Daoy (cell line): ENCODE measurements at regions not wholly inside any gene's neighbourhood (a gene's known extent, or its start where the extent isn't known, plus 50 kb on each side); places are given as distances from the start of the nearest gene placed in this dataset.

ENCODE experiments used
- DNase-seq: peaks from one replicate; pipeline ENCODE4 v3.0.0-alpha.2; 2015; ENCODE audit warnings: low read depth

- no peak for DNase-seq
Measured at GRCh38 chr1:25056536-25056935, 126.5 kb upstream of the RUNX3 start.

GRCh38 chr1:25055961-25056360 lies 125.9 kb upstream of the RUNX3 start:
- no peak for DNase-seq

GRCh38 chr1:25055324-25055780 lies 125.3 kb upstream of the RUNX3 start:
- DNase-seq = no peak

- no peak for DNase-seq
Measured at GRCh38 chr1:25054526-25055323, 124.6 kb upstream of the RUNX3 start.

GRCh38 chr1:25053576-25054250 lies 123.6 kb upstream of the RUNX3 start:
- DNase-seq = no peak

GRCh38 chr1:25051906-25052305 lies 121.8 kb upstream of the RUNX3 start:
- DNase-seq = no peak

GRCh38 chr1:25051504-25051903 lies 121.4 kb upstream of the RUNX3 start:
- DNase-seq = no peak

GRCh38 chr1:25050165-25050564 lies 120.1 kb upstream of the RUNX3 start:
- DNase-seq = no peak

- no peak for DNase-seq
Measured at GRCh38 chr1:25049190-25049589, 119.1 kb upstream of the RUNX3 start.

- no peak for DNase-seq
Measured at GRCh38 chr1:25048728-25049127, 118.7 kb upstream of the RUNX3 start.

GRCh38 chr1:25047506-25048240 lies 117.6 kb upstream of the RUNX3 start:
- no peak for DNase-seq

- no peak for DNase-seq
Measured at GRCh38 chr1:25046194-25046532, 116.1 kb upstream of the RUNX3 start.

- no peak for DNase-seq
Measured at GRCh38 chr1:25045480-25046193, 115.6 kb upstream of the RUNX3 start.

GRCh38 chr1:25043228-25043580 lies 113.1 kb upstream of the RUNX3 start:
- DNase-seq = no peak

- no peak for DNase-seq
Measured at GRCh38 chr1:25042331-25043227, 112.5 kb upstream of the RUNX3 start.

- no peak for DNase-seq
Measured at GRCh38 chr1:25041916-25042315, 111.8 kb upstream of the RUNX3 start.

- no peak for DNase-seq
Measured at GRCh38 chr1:25040122-25040685, 110.1 kb upstream of the RUNX3 start.

- no peak for DNase-seq
Measured at GRCh38 chr1:25039229-25039628, 109.2 kb upstream of the RUNX3 start.

GRCh38 chr1:25038699-25039098 lies 108.6 kb upstream of the RUNX3 start:
- DNase-seq = no peak

GRCh38 chr1:25037174-25038074 lies 107.3 kb upstream of the RUNX3 start:
- no peak for DNase-seq
